Transverse colon (tissue), 4 donors: ENCODE measurements at regions not wholly inside any gene's neighbourhood (a gene's known extent, or its start where the extent isn't known, plus 50 kb on each side); places are given as distances from the start of the nearest gene placed in this dataset.

Experiments used
- EP300 ChIP-seq: sonication (generic); formaldehyde crosslinking; IDR thresholded peaks from one replicate; pipeline ENCODE4 v1.6.1; 2017; ENCODE audit warnings: antibody characterized with exemption, low read depth
- POLR2AphosphoS5 ChIP-seq, 3 donors: sonication (generic); formaldehyde crosslinking; IDR thresholded peaks; one replicate each; pipeline ENCODE4 v1.6.1; 2016; ENCODE audit warnings: antibody characterized with exemption in 3 of 3
- TF ChIP-seq, protein P1 (sequence below), 5 experiments: fragments of 200-600 bp in 3 of 5; fragments of 450-650 bp in 2 of 5; sonication (generic) in 3 of 5; IDR thresholded peaks; 1 replicate in 2 of 5; 2 replicates in 3 of 5; pipeline ENCODE4 v1.5.1; 2016 to 2017; ENCODE audit warnings: antibody characterized with exemption in 5 of 5, inconsistent platforms in 3 of 5, mild to moderate bottlenecking in 2 of 5, moderate library complexity in 1 of 5

DNA sequence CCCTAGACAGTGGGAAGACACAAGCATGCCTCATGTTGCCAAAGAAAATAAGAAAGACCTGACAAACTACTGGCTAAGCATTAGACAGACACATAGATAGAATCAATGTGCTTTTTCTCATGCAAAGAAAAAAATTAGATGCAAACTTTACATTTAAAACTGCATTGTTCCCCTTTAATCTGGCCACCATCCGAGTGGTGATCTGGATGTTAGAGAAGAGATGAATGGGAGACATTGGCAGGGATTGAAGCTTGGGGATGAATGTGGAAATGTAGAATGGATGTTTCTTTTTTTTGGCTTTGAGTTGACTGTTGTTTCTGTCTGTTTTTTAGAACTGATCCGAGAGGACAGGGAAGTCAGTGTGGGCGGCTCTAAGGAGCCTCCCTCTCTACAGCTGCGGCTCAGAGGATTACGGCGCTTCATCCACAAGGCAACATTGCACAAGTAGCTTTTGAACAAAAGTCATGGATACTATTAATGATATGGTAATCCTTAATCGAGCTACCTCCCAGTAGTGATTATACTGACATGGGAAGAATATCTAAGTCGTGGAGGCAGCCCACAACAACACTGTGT, 53.0 kb downstream of the HELT start:
- TF ChIP-seq, protein P1, sequence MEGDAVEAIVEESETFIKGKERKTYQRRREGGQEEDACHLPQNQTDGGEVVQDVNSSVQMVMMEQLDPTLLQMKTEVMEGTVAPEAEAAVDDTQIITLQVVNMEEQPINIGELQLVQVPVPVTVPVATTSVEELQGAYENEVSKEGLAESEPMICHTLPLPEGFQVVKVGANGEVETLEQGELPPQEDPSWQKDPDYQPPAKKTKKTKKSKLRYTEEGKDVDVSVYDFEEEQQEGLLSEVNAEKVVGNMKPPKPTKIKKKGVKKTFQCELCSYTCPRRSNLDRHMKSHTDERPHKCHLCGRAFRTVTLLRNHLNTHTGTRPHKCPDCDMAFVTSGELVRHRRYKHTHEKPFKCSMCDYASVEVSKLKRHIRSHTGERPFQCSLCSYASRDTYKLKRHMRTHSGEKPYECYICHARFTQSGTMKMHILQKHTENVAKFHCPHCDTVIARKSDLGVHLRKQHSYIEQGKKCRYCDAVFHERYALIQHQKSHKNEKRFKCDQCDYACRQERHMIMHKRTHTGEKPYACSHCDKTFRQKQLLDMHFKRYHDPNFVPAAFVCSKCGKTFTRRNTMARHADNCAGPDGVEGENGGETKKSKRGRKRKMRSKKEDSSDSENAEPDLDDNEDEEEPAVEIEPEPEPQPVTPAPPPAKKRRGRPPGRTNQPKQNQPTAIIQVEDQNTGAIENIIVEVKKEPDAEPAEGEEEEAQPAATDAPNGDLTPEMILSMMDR (IDR thresholded peaks at IDR 0.05) = no peak
- TF ChIP-seq EP300 (no peak), POLR2AphosphoS5 (IDR thresholded peaks at IDR 0.05) (no peak)
